Activated CD8-positive, alpha-beta memory T cell treated with anti-CD3 and anti-CD28 coated beads for 48 hours (primary cell): ENCODE measurements at regions not wholly inside any gene's neighbourhood (a gene's known extent, or its start where the extent isn't known, plus 50 kb on each side); places are given as distances from the start of the nearest gene placed in this dataset.
"Not testable (repeated sequence)": the region's sequence is repeated elsewhere in the genome, so short reads cannot be mapped to it uniquely, and the experiment has no call there.

Experiments used
- DNase-seq, 3 experiments: peaks; one replicate each; pipeline ENCODE4 v3.0.0-alpha.2; 2020; ENCODE audit warnings: low read depth in 2 of 3, low spot score in 2 of 3

GRCh38 chr1:90864681-90865080 lies 147.6 kb upstream of the BARHL2 start:
- no peak for DNase-seq

- DNase-seq = no peak
Observed at GRCh38 chr1:90862782-90863181, 145.7 kb upstream of the BARHL2 start.

- not testable (repeated sequence) for DNase-seq
Observed at GRCh38 chr1:90861421-90861820, 144.3 kb upstream of the BARHL2 start.

- DNase-seq = no peak
Observed at GRCh38 chr1:90856463-90857007, 139.4 kb upstream of the BARHL2 start.

- no peak for DNase-seq
Observed at GRCh38 chr1:90854397-90854924, 137.4 kb upstream of the BARHL2 start.

GRCh38 chr1:90851711-90852050 lies 134.6 kb upstream of the BARHL2 start:
- DNase-seq = no peak

GRCh38 chr1:90850898-90851710 lies 134.0 kb upstream of the BARHL2 start:
- DNase-seq = peak; percentile 41 to 53 (median 49)

GRCh38 chr1:90850181-90850897 lies 133.2 kb upstream of the BARHL2 start:
- DNase-seq = no peak

GRCh38 chr1:90841473-90841872 lies 124.4 kb upstream of the BARHL2 start:
- DNase-seq = no peak

- DNase-seq = no peak
Observed at GRCh38 chr1:90840352-90840751, 123.2 kb upstream of the BARHL2 start.

GRCh38 chr1:90839323-90839722 lies 122.2 kb upstream of the BARHL2 start:
- DNase-seq = no peak

- no peak for DNase-seq
Observed at GRCh38 chr1:90838720-90839119, 121.6 kb upstream of the BARHL2 start.

- no peak for DNase-seq
Observed at GRCh38 chr1:90837420-90837819, 120.3 kb upstream of the BARHL2 start.

GRCh38 chr1:90836345-90836679 lies 119.2 kb upstream of the BARHL2 start:
- no peak for DNase-seq

GRCh38 chr1:90835661-90836344 lies 118.7 kb upstream of the BARHL2 start:
- no peak for DNase-seq

GRCh38 chr1:90834886-90835660 lies 118.0 kb upstream of the BARHL2 start:
- DNase-seq = no peak

- no peak for DNase-seq
Observed at GRCh38 chr1:90834354-90834885, 117.3 kb upstream of the BARHL2 start.

GRCh38 chr1:90833466-90834110 lies 116.5 kb upstream of the BARHL2 start:
- no peak for DNase-seq

- DNase-seq = no peak
Observed at GRCh38 chr1:90831910-90832309, 114.8 kb upstream of the BARHL2 start.

- DNase-seq = no peak
Observed at GRCh38 chr1:90826834-90827233, 109.7 kb upstream of the BARHL2 start.
